Upper lobe of left lung (tissue), 6 donors: ENCODE measurements at regions not wholly inside any gene's neighbourhood (a gene's known extent, or its start where the extent isn't known, plus 50 kb on each side); places are given as distances from the start of the nearest gene placed in this dataset.

Experiments used
- ATAC-seq, 2 donors: fragments of 200-7000 bp; cut with Tn5 transposase; one replicate each; pipeline ENCODE4 v1.9.1; 2022; ENCODE audit warnings: mild to moderate bottlenecking in 2 of 2, moderate library complexity in 2 of 2; ENCODE audit not compliant: low FRiP score in 2 of 2
- DNase-seq, 2 donors: peaks; one replicate each; pipeline ENCODE4 v3.0.0-alpha.2; 2019 to 2020
- H3K27ac ChIP-seq, 4 donors: fragments of 200-600 bp; sonication (generic); one replicate each; pipeline ENCODE4 v1.5.1; 2016 to 2019
- H3K27me3 ChIP-seq, 4 donors: fragments of 200-600 bp; sonication (generic); one replicate each; pipeline ENCODE4 v1.5.1; 2017 to 2019
- H3K36me3 ChIP-seq, 4 donors: fragments of 200-600 bp; sonication (generic); one replicate each; pipeline ENCODE4 v1.5.1; 2016 to 2019
- H3K4me1 ChIP-seq, 4 donors: fragments of 200-600 bp; sonication (generic); one replicate each; pipeline ENCODE4 v1.5.1; 2018 to 2019
- H3K4me3 ChIP-seq, 4 donors: fragments of 200-600 bp; sonication (generic); one replicate each; pipeline ENCODE4 v1.5.1; 2017 to 2019; ENCODE audit warnings: mild to moderate bottlenecking in 2 of 4, moderate library complexity in 1 of 4
- H3K9me3 ChIP-seq, 4 donors: fragments of 200-600 bp; sonication (generic); one replicate each; pipeline ENCODE4 v1.5.1; 2018 to 2019
- EP300 ChIP-seq, 4 donors: sonication (generic); formaldehyde crosslinking; IDR thresholded peaks; one replicate each; pipeline ENCODE4 v1.5.1; 2017; ENCODE audit warnings: antibody characterized with exemption in 4 of 4, control low read depth in 2 of 4
- POLR2A ChIP-seq, 4 donors: fragments of 450-650 bp; IDR thresholded peaks; one replicate each; pipeline ENCODE4 v1.5.1; 2016 to 2017; ENCODE audit warnings: antibody characterized with exemption in 4 of 4, mild to moderate bottlenecking in 2 of 4
- POLR2AphosphoS5 ChIP-seq, 2 donors: sonication (generic); formaldehyde crosslinking; IDR thresholded peaks; one replicate each; pipeline ENCODE4 v1.5.1; 2017; ENCODE audit warnings: antibody characterized with exemption in 2 of 2
- WGBS, 2 donors: methylation state at CpG; one replicate each; pipeline ENCODE4 v1.1.5; 2017 to 2018; 5-methylcytosine and 5-hydroxymethylcytosine counted together
- TF ChIP-seq, protein P1 (sequence below), 6 experiments: fragments of 450-650 bp in 4 of 6; fragments of 200-600 bp in 2 of 6; sonication (generic) in 2 of 6; IDR thresholded peaks; one replicate each; pipeline ENCODE4 v1.5.1; 2016 to 2019; ENCODE audit warnings: antibody characterized with exemption in 6 of 6
- donor health status: DM: no; HTN: no; CAD: no; lungs with moderate emphysema.
- donor health status: DM: no; HTN: yes; CAD: no; lungs with severe emphysema.

- no peak for ATAC-seq
- TF ChIP-seq POLR2AphosphoS5 (IDR thresholded peaks at IDR 0.05) (no peak), EP300 (IDR thresholded peaks at IDR 0.05) (no peak), POLR2A (IDR thresholded peaks at IDR 0.05) (no peak)
- TF ChIP-seq, protein P1, sequence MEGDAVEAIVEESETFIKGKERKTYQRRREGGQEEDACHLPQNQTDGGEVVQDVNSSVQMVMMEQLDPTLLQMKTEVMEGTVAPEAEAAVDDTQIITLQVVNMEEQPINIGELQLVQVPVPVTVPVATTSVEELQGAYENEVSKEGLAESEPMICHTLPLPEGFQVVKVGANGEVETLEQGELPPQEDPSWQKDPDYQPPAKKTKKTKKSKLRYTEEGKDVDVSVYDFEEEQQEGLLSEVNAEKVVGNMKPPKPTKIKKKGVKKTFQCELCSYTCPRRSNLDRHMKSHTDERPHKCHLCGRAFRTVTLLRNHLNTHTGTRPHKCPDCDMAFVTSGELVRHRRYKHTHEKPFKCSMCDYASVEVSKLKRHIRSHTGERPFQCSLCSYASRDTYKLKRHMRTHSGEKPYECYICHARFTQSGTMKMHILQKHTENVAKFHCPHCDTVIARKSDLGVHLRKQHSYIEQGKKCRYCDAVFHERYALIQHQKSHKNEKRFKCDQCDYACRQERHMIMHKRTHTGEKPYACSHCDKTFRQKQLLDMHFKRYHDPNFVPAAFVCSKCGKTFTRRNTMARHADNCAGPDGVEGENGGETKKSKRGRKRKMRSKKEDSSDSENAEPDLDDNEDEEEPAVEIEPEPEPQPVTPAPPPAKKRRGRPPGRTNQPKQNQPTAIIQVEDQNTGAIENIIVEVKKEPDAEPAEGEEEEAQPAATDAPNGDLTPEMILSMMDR (IDR thresholded peaks at IDR 0.05), result no peak
- no peak for DNase-seq
Observed at GRCh38 chr3:150277444-150277843, 130.7 kb upstream of the TSC22D2 start.

GRCh38 chr3:150275941-150276340, 132.2 kb upstream of the TSC22D2 start:
- 44 to 49% methylated on average over 3 of the region's 3 CpGs for WGBS, 2 donors
- no peak for ATAC-seq
- Histone ChIP-seq H3K9me3 (no peaks in the 10 kb centered on the region), H3K27me3 (no peaks in the 10 kb centered on the region), H3K4me1 (no peaks in the 10 kb centered on the region), H3K36me3 (no peaks in the 10 kb centered on the region), H3K27ac (no peak overlapping the region), H3K4me3 (no peak overlapping the region)
- no peak for TF ChIP-seq POLR2A (IDR thresholded peaks at IDR 0.05)
- TF ChIP-seq, protein P1 (IDR thresholded peaks at IDR 0.05), result no peak
- no peak for TF ChIP-seq EP300 (IDR thresholded peaks at IDR 0.05)
- no peak for TF ChIP-seq POLR2AphosphoS5 (IDR thresholded peaks at IDR 0.05)
- DNase-seq, result no peak

More at GRCh38 chr3:150277444-150277843, 130.7 kb upstream of the TSC22D2 start:
- Histone ChIP-seq H3K4me3 (no peak overlapping the region), H3K4me1 (no peaks in the 10 kb centered on the region), H3K27me3 (no peaks in the 10 kb centered on the region), H3K9me3 (no peaks in the 10 kb centered on the region), H3K36me3 (no peaks in the 10 kb centered on the region), H3K27ac (no peak overlapping the region)

DNA sequence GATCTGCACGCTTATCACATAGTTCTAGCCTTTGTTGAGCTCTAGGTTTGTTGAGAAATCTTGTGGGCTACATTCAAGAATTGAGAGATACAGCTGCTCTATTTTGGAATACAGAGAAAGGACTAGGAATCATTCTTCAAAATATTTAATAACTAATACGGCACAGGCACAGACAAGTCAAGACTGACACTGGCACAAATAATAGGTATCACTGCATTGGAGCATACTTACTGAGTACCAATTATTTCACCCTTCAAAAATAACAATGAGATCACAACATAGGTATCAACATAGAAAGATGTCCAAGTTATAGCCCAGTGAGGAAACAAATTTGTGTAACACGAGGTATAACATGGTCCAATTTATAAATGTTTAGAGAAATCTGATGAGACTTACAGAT, 133.7 kb upstream of the TSC22D2 start:
- 73 to 82% methylated on average over 3 of the region's 3 CpGs for WGBS, 2 donors
- Histone ChIP-seq H3K4me3 (no peak overlapping the region), H3K36me3 (no peaks in the 10 kb centered on the region), H3K4me1 (no peaks in the 10 kb centered on the region), H3K27ac (no peak overlapping the region), H3K27me3 (no peaks in the 10 kb centered on the region), H3K9me3 (no peaks in the 10 kb centered on the region)
- DNase-seq, result no peak
- ATAC-seq, result no peak
- TF ChIP-seq, protein P1 (IDR thresholded peaks at IDR 0.05), result no peak
- TF ChIP-seq POLR2A (IDR thresholded peaks at IDR 0.05) (no peak), EP300 (IDR thresholded peaks at IDR 0.05) (no peak), POLR2AphosphoS5 (IDR thresholded peaks at IDR 0.05) (no peak)

GRCh38 chr3:150273396-150273795, 134.7 kb upstream of the TSC22D2 start:
- Histone ChIP-seq H3K27ac (no peak overlapping the region), H3K36me3 (no peaks in the 10 kb centered on the region), H3K4me3 (no peak overlapping the region), H3K9me3 (no peaks in the 10 kb centered on the region), H3K4me1 (no peaks in the 10 kb centered on the region), H3K27me3 (no peaks in the 10 kb centered on the region)
- no peak for DNase-seq
- no peak for ATAC-seq
- TF ChIP-seq EP300 (IDR thresholded peaks at IDR 0.05) (no peak), POLR2A (IDR thresholded peaks at IDR 0.05) (no peak), POLR2AphosphoS5 (IDR thresholded peaks at IDR 0.05) (no peak)
- TF ChIP-seq, protein P1 (IDR thresholded peaks at IDR 0.05), result no peak
- WGBS, 2 donors, result 67 to 76% methylated on average over 2 of the region's 2 CpGs

DNA sequence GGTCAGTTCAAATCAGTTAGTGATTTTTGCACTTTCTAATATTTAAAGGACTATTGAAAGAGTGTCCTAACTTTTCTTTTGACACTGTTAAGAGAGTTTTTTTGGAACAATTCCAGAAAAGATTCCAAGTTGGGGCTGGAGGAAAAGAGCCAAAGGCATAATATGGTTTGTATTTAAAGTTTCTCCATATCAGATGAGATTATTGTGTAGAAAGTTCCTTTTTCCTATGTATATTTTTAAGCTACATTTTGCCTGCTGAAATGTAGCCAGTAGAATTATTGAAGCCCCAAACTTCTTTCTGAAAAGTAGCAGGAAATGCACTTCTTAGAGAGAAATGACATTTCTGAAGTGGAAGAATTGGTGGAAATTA, 136.5 kb upstream of the TSC22D2 start:
- Histone ChIP-seq H3K4me1 (no peaks in the 10 kb centered on the region), H3K27ac (no peak overlapping the region), H3K36me3 (no peaks in the 10 kb centered on the region), H3K4me3 (no peak overlapping the region), H3K27me3 (no peaks in the 10 kb centered on the region), H3K9me3 (no peaks in the 10 kb centered on the region)
- ATAC-seq (no peak), DNase-seq (no peak)
- TF ChIP-seq, protein P1 (IDR thresholded peaks at IDR 0.05), result no peak
- TF ChIP-seq EP300 (IDR thresholded peaks at IDR 0.05) (no peak), POLR2AphosphoS5 (IDR thresholded peaks at IDR 0.05) (no peak)
